Fibroblast of mammary gland (primary cell): ENCODE measurements at regions not wholly inside any gene's neighbourhood (a gene's known extent, or its start where the extent isn't known, plus 50 kb on each side); places are given as distances from the start of the nearest gene placed in this dataset.

Experiments
- DNase-seq: peaks from one replicate; pipeline ENCODE4 v3.0.0-alpha.2; 2010; ENCODE audit warnings: low read depth
- H3K4me3 ChIP-seq: 2 replicates; pipeline ENCODE4 v1.5.1; 2011; ENCODE audit warnings: low read depth, mild to moderate bottlenecking, low read length, moderate library complexity; ENCODE audit not compliant: control insufficient read depth
- TF ChIP-seq, protein P1 (sequence below): conservative IDR thresholded peaks from 2 replicates; pipeline ENCODE4 v1.5.1; 2011; ENCODE audit warnings: low read depth, low read length, inconsistent platforms; ENCODE audit not compliant: control insufficient read depth, insufficient read depth

DNA sequence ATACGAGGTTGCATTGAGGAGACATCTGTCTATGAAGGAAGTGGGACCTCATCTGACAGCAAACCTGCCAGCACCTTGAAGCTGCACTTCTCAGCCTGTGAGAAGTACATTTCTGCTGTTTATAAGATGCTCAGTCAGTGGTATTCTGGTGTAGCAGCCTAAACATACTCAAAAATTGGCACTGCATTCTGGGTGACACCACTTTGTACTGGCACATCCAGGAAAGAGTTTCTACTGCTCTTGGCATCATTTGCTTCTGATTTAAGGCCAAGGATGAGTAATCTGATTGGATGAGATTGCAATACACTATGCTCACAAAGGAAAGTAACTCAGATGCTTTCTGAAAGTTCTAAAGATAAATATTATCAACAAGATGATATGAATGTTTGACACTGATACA is 275.4 kb upstream of the TFAP2D start:
- H3K4me3 ChIP-seq: no peak overlapping the region
- no peak for DNase-seq
- TF ChIP-seq, protein P1, sequence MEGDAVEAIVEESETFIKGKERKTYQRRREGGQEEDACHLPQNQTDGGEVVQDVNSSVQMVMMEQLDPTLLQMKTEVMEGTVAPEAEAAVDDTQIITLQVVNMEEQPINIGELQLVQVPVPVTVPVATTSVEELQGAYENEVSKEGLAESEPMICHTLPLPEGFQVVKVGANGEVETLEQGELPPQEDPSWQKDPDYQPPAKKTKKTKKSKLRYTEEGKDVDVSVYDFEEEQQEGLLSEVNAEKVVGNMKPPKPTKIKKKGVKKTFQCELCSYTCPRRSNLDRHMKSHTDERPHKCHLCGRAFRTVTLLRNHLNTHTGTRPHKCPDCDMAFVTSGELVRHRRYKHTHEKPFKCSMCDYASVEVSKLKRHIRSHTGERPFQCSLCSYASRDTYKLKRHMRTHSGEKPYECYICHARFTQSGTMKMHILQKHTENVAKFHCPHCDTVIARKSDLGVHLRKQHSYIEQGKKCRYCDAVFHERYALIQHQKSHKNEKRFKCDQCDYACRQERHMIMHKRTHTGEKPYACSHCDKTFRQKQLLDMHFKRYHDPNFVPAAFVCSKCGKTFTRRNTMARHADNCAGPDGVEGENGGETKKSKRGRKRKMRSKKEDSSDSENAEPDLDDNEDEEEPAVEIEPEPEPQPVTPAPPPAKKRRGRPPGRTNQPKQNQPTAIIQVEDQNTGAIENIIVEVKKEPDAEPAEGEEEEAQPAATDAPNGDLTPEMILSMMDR: no peak

DNA sequence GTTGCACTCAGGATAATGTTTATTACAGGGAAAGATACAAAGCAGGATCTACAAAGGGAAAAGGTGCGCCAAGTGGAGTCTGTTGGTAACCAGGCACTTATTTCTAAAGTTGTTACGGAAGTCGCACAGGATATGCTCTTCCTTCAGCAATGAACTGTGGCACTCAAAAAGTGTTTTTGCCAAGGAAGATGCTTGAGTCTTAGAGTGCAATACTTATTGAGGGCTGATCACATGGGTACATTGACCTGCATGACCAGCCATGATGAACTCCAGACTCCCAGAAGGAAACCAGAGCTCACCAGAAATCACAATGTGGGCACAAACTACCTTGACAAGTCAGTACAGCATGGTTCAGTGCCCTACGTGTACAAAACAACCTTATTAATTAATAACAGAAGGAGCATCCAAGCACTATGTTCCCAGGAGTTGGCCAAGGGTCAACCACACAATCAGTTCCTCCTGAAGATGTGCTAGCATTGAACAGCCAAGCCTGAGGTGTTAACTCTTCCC is 270.7 kb upstream of the TFAP2D start:
- H3K4me3 ChIP-seq: no peak overlapping the region
- no peak for DNase-seq
- TF ChIP-seq, protein P1: no peak

DNA sequence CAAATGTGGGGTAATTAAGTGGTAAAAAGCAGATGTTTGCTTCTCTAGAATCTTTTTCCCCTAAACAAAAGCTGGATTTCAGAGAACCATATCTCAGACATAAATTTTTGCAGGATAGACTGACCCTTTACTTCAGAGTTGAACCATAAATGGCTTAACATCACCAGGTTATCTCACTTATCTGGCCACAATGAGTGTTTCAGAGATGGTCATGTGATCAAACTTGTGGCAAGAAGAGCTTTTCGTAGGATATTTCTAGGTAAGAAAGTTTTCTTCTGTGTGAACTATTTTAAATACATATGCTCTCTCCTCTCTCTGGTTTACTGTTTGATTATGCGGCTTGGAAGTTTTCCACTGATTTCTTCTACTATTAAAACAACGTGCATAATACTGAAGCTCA is 270.2 kb upstream of the TFAP2D start:
- DNase-seq: no peak
- no peak overlapping the region for H3K4me3 ChIP-seq
- TF ChIP-seq, protein P1: no peak

DNA sequence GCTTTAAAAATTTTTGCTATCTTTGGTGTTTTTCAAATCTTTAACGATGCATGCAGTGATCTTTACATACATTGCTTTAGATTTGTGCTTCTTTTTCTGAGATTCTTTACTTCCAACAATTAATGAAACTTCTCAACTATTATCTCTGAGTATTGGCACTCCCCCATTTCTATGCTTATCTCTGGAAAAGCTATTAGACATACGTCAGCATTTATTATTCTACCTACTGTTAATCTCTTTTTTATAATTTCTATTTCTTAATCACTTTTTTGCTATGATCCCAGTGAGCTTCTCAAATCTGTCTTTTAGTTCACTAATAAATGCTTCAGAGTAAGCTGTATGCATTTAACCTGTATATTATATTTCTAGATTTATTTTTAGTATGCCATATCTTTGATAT is 264.2 kb upstream of the TFAP2D start:
- TF ChIP-seq, protein P1: no peak
- no peak overlapping the region for H3K4me3 ChIP-seq
- no peak for DNase-seq

DNA sequence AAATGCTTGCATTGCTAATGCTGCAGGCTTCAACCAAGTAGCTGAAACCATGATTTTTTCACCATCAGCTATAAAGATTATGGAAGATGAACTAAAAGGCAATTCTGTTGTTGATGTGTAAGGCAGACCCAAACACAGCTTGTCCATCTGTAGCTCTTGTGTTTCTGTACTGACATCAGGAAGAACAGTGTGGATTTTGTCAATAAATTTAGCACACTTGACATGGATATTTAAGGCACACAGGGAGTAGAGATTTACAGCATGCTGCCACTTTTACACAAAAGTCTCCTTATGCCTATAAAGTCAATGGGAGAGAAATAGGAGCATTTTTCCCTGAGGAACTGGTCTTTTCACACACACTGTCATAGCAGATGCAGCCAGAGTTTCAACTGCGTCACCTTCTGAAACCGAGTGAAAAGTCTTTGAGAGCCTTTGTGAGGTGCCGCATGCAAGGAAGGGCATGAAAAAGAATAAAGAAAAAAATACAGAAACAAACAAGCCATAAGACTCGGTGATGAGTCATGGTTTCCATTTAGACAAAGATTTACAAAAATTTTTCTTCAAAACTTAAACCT is 261.4 kb upstream of the TFAP2D start:
- TF ChIP-seq, protein P1: no peak
- no peak for DNase-seq
- H3K4me3 ChIP-seq: no peak overlapping the region

DNA sequence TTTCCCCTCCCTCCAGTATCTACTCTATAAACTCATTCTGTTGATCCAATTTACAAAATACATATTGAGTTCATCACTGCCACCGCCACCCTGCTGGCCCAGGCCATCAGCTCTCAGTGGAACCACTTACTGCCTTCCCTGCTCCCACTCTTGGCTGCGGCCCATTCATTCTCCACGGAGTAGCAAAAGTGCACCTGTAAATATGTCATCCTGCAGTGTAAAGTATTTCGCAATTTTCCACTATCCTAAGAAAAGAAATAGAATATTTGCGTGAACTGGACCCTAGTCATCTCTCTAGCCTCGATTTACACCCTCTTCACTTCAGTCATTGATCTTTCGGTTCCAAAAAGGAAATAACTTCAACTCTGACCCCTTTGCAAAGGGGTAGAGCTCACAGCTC is 258.3 kb upstream of the TFAP2D start:
- no peak for DNase-seq
- TF ChIP-seq, protein P1: no peak
- H3K4me3 ChIP-seq: no peak overlapping the region

DNA sequence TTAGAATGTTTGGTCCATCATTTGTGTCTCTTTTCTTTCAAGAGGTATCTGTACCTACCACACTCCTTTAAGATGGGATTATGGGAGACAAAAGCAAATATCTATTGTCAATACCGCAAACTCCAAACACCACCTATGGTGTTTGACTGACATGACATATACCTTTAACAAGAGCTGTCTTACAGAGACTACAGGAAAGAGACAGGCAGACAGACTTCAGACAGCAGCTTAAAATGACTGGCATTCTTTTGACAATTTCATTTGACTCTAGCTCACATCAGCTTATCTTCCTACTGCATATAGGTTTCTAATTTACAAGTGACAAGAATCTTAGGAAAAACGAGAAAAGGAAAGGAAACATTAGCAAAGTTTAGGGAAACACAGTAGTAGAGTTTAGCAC is 256.0 kb upstream of the TFAP2D start:
- TF ChIP-seq, protein P1: no peak
- H3K4me3 ChIP-seq: no peak overlapping the region
- no peak for DNase-seq
